Neural cell (in vitro differentiated cells): ENCODE measurements at regions not wholly inside any gene's neighbourhood (a gene's known extent, or its start where the extent isn't known, plus 50 kb on each side); places are given as distances from the start of the nearest gene placed in this dataset.

Source experiments
- EZH2 ChIP-seq: fragments of 200-600, 300-800 bp; shearing (Covaris generic), sonication (generic); IDR thresholded peaks from 2 replicates; pipeline ENCODE4 v1.6.1; 2014; ENCODE audit warnings: antibody characterized with exemption, low read length, borderline replicate concordance, mild to moderate bottlenecking; ENCODE audit not compliant: insufficient read depth, poor library complexity, severe bottlenecking
- POLR2AphosphoS5 ChIP-seq: IDR thresholded peaks from 2 replicates; pipeline ENCODE4 v1.6.1; 2012
- RAD21 ChIP-seq: fragments of 450-650 bp; conservative IDR thresholded peaks from 2 replicates; pipeline ENCODE4 v1.6.1; 2014; ENCODE audit warnings: antibody characterized with exemption, mild to moderate bottlenecking, moderate library complexity
- TAF1 ChIP-seq: IDR thresholded peaks from 2 replicates; pipeline ENCODE4 v1.6.1; 2012; ENCODE audit warnings: low read depth
- TF ChIP-seq, protein P1 (sequence below): fragments of 450-650 bp; IDR thresholded peaks from 2 replicates; pipeline ENCODE4 v1.5.1; 2014; ENCODE audit warnings: antibody characterized with exemption, mild to moderate bottlenecking, moderate library complexity; ENCODE audit not compliant: poor library complexity, severe bottlenecking
- TF ChIP-seq, protein P2 (sequence below): IDR thresholded peaks from 2 replicates; pipeline ENCODE4 v1.6.1; 2012; ENCODE audit warnings: borderline replicate concordance

DNA sequence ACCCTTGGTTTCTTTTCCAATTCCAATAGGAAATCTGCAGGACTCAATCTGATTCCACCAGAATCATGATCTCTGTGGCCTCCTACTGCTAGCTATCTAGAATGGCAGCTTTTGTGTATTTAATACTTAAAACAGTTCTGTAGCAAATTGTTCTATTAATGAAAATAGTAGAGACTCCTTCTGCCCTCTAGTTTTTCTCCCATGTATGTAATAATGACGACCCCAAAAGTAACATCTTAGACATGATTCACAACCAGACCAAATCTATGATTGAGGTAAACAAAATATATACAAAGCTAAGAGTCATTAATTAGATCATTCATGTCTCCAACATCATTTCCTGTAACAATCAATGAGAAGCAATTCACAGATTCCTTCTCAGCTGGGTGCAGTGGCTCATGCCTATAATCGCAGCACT lies 259.1 kb upstream of the MKLN1 start:
- TF ChIP-seq, protein P1, sequence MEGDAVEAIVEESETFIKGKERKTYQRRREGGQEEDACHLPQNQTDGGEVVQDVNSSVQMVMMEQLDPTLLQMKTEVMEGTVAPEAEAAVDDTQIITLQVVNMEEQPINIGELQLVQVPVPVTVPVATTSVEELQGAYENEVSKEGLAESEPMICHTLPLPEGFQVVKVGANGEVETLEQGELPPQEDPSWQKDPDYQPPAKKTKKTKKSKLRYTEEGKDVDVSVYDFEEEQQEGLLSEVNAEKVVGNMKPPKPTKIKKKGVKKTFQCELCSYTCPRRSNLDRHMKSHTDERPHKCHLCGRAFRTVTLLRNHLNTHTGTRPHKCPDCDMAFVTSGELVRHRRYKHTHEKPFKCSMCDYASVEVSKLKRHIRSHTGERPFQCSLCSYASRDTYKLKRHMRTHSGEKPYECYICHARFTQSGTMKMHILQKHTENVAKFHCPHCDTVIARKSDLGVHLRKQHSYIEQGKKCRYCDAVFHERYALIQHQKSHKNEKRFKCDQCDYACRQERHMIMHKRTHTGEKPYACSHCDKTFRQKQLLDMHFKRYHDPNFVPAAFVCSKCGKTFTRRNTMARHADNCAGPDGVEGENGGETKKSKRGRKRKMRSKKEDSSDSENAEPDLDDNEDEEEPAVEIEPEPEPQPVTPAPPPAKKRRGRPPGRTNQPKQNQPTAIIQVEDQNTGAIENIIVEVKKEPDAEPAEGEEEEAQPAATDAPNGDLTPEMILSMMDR = peak; percentile 14
- TF ChIP-seq TAF1 (no peak), EZH2 (no peak), POLR2AphosphoS5 (no peak), RAD21 (no peak)
- TF ChIP-seq, protein P2, sequence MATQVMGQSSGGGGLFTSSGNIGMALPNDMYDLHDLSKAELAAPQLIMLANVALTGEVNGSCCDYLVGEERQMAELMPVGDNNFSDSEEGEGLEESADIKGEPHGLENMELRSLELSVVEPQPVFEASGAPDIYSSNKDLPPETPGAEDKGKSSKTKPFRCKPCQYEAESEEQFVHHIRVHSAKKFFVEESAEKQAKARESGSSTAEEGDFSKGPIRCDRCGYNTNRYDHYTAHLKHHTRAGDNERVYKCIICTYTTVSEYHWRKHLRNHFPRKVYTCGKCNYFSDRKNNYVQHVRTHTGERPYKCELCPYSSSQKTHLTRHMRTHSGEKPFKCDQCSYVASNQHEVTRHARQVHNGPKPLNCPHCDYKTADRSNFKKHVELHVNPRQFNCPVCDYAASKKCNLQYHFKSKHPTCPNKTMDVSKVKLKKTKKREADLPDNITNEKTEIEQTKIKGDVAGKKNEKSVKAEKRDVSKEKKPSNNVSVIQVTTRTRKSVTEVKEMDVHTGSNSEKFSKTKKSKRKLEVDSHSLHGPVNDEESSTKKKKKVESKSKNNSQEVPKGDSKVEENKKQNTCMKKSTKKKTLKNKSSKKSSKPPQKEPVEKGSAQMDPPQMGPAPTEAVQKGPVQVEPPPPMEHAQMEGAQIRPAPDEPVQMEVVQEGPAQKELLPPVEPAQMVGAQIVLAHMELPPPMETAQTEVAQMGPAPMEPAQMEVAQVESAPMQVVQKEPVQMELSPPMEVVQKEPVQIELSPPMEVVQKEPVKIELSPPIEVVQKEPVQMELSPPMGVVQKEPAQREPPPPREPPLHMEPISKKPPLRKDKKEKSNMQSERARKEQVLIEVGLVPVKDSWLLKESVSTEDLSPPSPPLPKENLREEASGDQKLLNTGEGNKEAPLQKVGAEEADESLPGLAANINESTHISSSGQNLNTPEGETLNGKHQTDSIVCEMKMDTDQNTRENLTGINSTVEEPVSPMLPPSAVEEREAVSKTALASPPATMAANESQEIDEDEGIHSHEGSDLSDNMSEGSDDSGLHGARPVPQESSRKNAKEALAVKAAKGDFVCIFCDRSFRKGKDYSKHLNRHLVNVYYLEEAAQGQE = no peak
